Retinal pigment epithelial cell (primary cell): ENCODE measurements at regions not wholly inside any gene's neighbourhood (a gene's known extent, or its start where the extent isn't known, plus 50 kb on each side); places are given as distances from the start of the nearest gene placed in this dataset.

ENCODE experiments used
- DNase-seq: peaks from one replicate; pipeline ENCODE4 v3.0.0-alpha.2; 2010; ENCODE audit warnings: low read depth
- H3K4me3 ChIP-seq: 2 replicates; pipeline ENCODE4 v1.5.1; 2011; ENCODE audit warnings: mild to moderate bottlenecking, low read length, control low read depth, moderate library complexity
- CTCF ChIP-seq: conservative IDR thresholded peaks from 2 replicates; pipeline ENCODE4 v1.5.1; 2011; ENCODE audit warnings: low read depth, low read length, control low read depth, inconsistent platforms

- no peak for TF ChIP-seq CTCF
- H3K4me3 ChIP-seq: no peak overlapping the region
- no peak for DNase-seq
These were observed 405.4 kb upstream of the THRB start for GRCh38 chr3:24899901-24900603.

GRCh38 chr3:24905266-24905665 is 410.6 kb upstream of the THRB start:
- no peak for TF ChIP-seq CTCF
- DNase-seq: no peak

GRCh38 chr3:24907106-24907505 is 412.5 kb upstream of the THRB start:
- H3K4me3 ChIP-seq: no peak overlapping the region
- no peak for TF ChIP-seq CTCF

More at GRCh38 chr3:24905266-24905665, 410.6 kb upstream of the THRB start:
- no peak overlapping the region for H3K4me3 ChIP-seq

GRCh38 chr3:24911076-24911475 is 416.4 kb upstream of the THRB start:
- no peak overlapping the region for H3K4me3 ChIP-seq
- no peak for DNase-seq
- TF ChIP-seq CTCF: no peak

More at GRCh38 chr3:24907106-24907505, 412.5 kb upstream of the THRB start:
- DNase-seq: no peak

GRCh38 chr3:24915639-24916038 is 421.0 kb upstream of the THRB start:
- H3K4me3 ChIP-seq: no peak overlapping the region
- no peak for TF ChIP-seq CTCF
- DNase-seq: no peak

- no peak for DNase-seq
- no peak overlapping the region for H3K4me3 ChIP-seq
- no peak for TF ChIP-seq CTCF
These were observed 423.3 kb upstream of the THRB start for GRCh38 chr3:24917908-24918307.

- H3K4me3 ChIP-seq: no peak overlapping the region
- TF ChIP-seq CTCF: no peak
- peak; percentile 34 for DNase-seq
These were observed 428.9 kb upstream of the THRB start for GRCh38 chr3:24923570-24923969.
